ENCODE measurements at regions not wholly inside any gene's neighbourhood (a gene's known extent, or its start where the extent isn't known, plus 50 kb on each side); places are given as distances from the start of the nearest gene placed in this dataset.

DNA sequence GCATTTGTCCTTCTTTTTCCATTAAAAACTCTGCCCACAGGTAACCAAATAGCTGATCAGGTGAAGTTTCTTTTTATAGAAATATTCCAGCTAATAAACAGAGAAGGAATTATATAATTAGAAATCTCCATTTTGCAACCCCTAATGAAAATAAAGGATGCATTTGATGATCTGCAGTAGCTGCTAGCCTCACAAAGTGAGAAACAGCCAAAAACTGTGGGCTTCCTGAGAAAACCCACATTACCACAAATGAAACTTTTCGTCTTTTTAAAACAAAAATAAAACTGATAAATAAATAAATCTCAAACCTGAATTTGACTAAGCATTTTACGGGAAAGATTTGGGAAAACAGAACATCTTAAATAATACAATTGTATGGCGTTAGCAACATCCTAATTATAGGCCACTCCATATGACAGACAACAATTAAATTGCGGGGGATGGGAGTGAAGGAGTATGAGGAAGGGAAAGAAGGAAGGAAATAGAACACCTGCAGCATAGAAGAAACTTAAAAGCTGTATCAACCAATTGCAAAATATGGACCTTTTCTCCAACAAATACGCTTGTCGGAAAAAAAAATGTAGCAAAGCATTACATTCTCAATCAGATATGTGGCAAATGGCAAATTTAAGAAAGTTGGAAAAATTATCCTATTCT is 283.0 kb upstream of the ITGA1 start:
- DNase-seq, result no peak

GRCh38 chr5:52517667-52518066 is 270.0 kb upstream of the ITGA1 start:
- DNase-seq, result no peak

- no peak for DNase-seq
These were observed 267.5 kb upstream of the ITGA1 start for GRCh38 chr5:52520171-52520570.

- no peak for DNase-seq
These were observed 266.5 kb upstream of the ITGA1 start for GRCh38 chr5:52521236-52521635.

DNA sequence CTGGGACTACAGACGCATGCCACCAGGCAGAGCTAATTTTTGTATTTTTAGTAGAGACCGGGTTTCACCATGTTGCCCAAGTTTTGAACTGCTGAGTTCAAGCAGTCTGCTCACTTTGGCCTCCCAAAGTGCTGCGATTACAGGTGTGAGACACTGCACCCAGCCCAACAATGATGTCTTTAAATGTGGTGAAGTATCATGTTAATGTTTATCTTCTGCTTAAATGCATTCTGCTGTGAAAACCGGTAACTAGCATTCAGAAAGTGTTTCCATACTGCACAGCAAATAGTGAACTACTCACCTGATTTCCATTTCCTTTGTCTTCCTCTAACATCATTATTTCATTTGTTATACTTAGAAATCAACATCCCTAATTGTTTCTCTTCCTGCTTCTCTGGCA is 264.0 kb upstream of the ITGA1 start:
- no peak for DNase-seq

DNA sequence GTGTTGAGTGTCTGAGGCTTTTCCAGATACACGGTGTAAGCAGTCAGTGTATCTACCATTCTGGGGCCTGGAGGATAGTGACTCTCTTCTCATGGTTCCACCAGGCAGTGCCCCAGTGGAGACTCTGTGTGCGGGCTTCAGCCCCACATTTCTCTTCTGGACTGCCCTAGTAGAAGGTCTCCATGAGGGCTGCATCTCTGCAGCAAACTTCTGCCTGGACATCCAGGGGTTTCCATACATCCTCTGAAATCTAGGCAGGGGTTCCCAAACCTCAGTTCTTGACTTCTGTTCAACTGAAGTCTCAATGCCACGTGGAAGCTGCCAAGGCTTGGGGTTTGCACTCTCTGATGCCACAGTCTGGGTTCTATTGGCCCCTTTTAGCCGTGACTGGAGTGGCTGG is 256.6 kb upstream of the ITGA1 start:
- no peak for DNase-seq

DNA sequence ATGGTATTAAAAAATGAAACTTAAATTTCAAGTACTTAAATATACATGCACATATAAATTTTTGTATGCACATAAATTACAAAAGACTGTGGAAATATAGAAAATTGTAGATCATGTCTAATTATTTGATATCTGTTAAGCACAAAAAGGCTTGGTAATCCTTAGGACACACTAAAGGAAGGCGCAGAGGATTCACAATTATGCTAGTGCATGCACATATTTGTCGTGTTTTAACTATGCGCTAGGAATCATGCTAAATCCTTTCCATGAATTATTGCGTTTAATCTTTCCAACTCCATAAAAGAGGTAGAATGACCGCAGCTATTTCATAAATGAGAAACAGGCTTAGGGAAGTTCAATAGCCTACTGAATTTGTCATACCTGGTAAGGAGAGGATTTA is 244.1 kb upstream of the ITGA1 start:
- no peak for DNase-seq

DNA sequence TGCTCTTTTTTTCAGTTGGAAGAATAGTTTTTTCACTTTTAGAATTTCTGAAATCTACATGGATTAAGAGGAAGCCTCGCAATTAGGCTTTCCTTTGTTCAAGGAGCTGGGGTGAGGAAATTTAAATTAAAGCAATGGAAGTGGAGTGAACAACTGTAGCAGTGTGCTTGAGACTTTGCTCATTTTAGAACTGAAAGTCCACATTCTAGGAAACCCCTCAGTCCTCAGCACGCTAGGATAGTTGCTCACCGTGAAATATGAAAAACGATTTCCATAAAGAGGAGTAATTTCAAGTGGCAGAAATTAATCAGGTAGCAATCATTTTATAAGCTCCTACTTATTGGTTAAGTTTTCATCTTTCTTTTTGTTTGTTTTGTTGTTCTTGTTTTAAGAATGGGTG is 243.0 kb upstream of the ITGA1 start:
- DNase-seq, result no peak

DNA sequence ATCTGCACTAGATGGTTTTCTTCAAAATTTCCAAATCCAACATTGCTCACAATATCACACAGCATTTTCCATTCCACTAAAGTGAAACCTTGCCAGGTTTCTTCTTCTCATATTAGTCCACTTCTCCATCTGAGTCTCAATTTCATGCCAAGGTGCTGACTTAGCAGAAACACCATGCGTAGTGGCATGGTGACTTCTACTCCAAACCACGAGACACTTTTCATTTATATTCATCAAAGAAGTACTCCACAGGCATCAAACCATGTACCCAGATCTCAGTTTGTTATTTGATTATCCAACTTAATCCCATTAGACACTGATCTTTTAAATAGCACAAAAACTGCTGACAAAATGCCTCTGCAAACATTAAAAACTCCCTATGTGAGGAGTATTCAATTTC is 233.4 kb upstream of the ITGA1 start:
- DNase-seq, result no peak

DNA sequence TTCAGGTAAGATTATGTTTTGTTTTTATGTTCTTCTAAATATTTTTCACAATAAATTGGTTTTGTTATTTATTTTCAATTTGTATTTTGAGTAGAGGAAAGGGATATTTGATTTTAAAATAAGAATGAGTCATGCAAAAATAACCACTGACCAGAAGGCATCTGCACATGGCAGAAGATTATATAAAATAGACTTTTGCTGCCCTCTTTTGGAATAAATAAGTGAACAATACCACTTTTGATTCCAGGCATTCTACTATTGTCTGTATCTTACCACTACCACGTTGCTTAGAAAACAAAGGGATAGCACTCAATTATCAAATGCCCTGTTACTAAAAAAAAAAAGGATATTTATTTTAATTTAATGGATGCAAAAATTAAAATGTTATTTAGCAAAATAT is 227.3 kb upstream of the ITGA1 start:
- DNase-seq, result no peak

- DNase-seq, result no peak
These were observed 225.2 kb upstream of the ITGA1 start for GRCh38 chr5:52562473-52562872.

DNA sequence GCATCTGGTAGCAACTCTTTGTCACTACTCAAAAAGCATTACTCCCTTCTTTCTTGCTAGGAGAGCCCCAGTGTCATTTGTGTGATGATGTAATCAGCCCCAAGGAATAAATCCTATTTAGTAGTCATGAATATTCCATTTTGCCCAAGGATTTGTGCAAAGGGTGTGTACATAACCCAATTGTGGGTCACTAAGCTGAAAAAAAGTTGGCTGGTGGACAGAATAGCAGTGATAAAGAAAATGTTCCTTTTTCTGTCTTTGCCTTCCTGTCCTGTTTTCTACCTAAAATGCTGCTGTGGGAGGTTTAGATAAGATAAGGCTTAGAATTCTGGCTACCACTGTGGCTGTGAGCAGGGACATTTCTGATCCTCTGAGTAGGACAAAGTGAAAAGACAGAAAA is 223.1 kb upstream of the ITGA1 start:
- no peak for DNase-seq

GRCh38 chr5:52577546-52577945 is 210.2 kb upstream of the ITGA1 start:
- DNase-seq, result no peak

GRCh38 chr5:52579391-52579790 is 208.3 kb upstream of the ITGA1 start:
- DNase-seq, result no peak

DNA sequence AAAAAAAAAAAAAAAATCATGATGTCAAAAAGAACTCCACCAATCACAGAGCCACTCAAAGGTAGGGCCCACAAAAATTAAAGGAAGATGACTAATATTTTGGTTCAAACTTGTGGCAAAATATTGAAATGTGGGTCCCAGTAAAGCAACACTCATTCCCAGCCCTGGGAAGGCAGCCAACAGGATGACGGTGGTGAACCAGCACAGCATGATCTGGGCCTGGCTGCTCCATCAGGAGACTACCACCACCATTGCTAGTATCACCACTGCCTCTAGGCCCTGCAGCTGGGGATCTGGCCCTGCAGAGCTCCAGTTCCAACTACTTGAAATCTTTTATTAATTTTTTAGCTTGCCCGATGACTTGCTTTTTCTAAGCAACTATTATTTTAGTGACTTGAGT is 206.8 kb upstream of the ITGA1 start:
- DNase-seq, result no peak

DNA sequence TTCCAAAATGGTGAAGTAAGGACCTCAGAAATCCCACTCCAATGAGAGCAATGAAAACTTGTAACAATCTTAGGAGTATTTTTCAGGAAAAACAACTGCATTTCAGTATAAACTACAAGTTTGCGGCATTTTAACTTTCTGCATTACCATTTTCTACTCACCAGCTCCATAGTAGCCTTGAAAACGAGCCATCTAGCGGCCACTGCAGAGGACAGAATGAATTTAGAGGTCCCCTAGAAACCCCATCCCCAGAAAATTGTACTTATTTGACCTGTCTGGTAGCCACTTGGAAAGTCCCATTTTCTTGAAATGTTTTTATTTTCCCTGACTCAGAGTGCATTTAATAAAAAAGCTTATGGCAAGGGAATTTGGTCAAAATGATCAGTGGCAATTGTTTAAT is 205.4 kb upstream of the ITGA1 start:
- no peak for DNase-seq

- no peak for DNase-seq
These were observed 200.6 kb upstream of the ITGA1 start for GRCh38 chr5:52587131-52587530.

DNA sequence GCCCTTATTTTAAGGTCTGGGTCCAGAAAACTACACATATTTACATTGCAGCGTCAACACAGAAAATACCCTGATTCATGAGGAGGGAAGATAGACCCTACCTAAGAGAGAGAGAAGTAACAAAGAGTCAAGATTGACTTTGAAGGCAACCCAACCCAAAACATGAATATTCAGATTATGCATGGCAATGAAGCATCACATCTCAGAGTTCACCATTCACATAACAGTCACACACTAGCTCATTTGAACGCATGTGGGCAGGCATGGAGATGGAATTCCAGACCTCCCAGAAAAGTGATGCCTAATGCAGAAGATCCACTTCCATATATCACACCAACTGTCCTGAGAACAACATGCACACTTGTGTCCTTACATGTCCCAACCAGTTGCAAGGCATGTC is 190.1 kb upstream of the ITGA1 start:
- no peak for DNase-seq

- no peak for DNase-seq
These were observed 188.7 kb upstream of the ITGA1 start for GRCh38 chr5:52598968-52599367.

GRCh38 chr5:52603778-52604554 is 183.8 kb upstream of the ITGA1 start:
- no peak for DNase-seq

DNA sequence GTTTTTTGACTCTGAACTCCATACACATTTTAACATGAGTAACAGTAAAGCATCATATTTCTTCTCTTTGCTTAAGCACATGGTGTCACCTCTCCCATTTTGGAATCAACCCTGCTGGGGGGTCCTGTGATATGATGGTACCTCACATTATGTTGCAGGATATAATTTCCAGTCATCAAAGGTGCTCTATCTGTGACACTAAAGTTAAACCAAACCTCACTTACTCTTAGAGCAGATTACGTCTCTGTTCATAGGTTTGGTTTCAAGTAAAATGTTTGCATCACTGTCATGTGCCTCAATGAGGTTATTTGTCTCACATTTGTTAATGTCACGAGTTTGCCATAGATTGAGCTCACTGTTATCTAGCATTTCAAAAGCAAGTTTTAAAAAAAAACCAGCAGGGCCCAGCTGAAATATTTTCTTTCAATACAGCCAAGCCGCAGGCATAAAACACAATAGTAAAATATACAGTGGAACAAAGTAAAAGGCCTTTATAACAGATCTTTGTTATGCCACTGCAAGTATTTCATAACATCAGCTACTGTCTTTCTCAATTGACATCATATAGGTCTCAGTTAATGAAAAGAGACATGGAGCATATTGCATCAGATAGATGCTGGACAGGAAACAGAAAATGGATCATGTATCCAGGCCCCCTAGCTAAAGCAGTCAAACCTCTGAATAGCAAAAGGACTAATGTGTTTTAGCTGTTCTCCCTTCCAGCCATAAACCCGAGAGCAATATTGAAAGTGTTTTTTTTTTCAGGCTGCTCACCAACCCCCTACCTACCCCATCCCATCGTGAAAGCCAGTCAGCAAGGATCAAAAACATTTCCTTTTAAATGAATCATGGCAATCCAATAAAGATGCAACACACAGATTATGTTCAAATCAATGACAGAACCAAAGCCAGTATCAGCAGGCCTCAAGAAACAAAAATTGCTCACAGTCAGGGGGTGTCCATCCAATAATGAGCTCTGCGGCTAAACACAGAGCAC is 182.1 kb upstream of the ITGA1 start:
- no peak for DNase-seq

GRCh38 chr5:52607227-52607824 is 180.4 kb upstream of the ITGA1 start:
- no peak for DNase-seq

DNA sequence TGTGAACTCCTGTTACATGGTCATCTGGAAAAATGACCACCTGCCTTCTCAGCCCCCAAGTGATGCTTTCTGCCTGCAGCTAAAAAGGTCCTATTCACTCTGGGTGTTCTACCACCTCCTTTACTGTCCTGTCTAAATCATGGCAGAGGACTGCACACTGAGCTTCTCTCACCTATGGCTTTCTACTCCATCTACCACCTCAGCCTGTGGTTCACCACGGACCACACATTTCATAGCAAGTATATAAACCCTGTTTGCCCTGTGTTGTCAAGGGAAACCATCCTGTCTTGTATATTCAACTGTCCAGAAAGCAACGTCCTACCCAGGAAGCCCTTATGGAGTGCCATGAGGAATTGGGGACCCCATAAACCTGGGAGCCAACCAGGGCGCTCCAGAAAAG is 167.4 kb upstream of the ITGA1 start:
- DNase-seq, result no peak
